Gastroesophageal sphincter (tissue), 4 donors: ENCODE measurements at regions not wholly inside any gene's neighbourhood (a gene's known extent, or its start where the extent isn't known, plus 50 kb on each side); places are given as distances from the start of the nearest gene placed in this dataset.

Experiments used
- ATAC-seq: fragments of 150-250 bp; one replicate; pipeline ENCODE4 v1.9.1; 2016; ENCODE audit warnings: mild to moderate bottlenecking, moderate library complexity
- H3K27ac ChIP-seq, 4 donors: fragments of 200-600 bp; sonication (generic) in 3 of 4; 1 replicate in 3 of 4; 2 replicates in 1 of 4; pipeline ENCODE4 v1.5.1; 2016 to 2019
- H3K27me3 ChIP-seq: fragments of 200-600 bp; sonication (generic); one replicate; pipeline ENCODE4 v1.5.1; 2019
- H3K36me3 ChIP-seq, 2 donors: fragments of 200-600 bp; sonication (generic); one replicate each; pipeline ENCODE4 v1.5.1; 2019; ENCODE audit warnings: control low read depth in 1 of 2
- H3K4me1 ChIP-seq, 3 donors: fragments of 200-600 bp; sonication (generic); 1 replicate in 2 of 3; 2 replicates in 1 of 3; pipeline ENCODE4 v1.5.1; 2016 to 2019; ENCODE audit warnings: control low read depth in 2 of 3
- H3K4me3 ChIP-seq, 2 donors: fragments of 200-600 bp; sonication (generic); one replicate each; pipeline ENCODE4 v1.5.1; 2019; ENCODE audit warnings: mild to moderate bottlenecking in 1 of 2, moderate library complexity in 1 of 2
- H3K9me3 ChIP-seq, 3 donors: fragments of 200-600 bp; sonication (generic); one replicate each; pipeline ENCODE4 v1.5.1; 2017 to 2019; ENCODE audit warnings: control low read depth in 2 of 3
- CTCF ChIP-seq, 4 experiments: fragments of 200-600 bp in 2 of 4; fragments of 450-650 bp in 2 of 4; sonication (generic) in 1 of 4; IDR thresholded peaks; one replicate each; pipeline ENCODE4 v1.5.1; 2017 to 2019; ENCODE audit warnings: antibody characterized with exemption in 4 of 4, mild to moderate bottlenecking in 2 of 4, moderate library complexity in 2 of 4
- EP300 ChIP-seq: sonication (generic); formaldehyde crosslinking; IDR thresholded peaks from one replicate; pipeline ENCODE4 v1.6.1; 2017; ENCODE audit warnings: antibody characterized with exemption, mild to moderate bottlenecking
- POLR2A ChIP-seq, 2 donors: fragments of 450-650 bp; IDR thresholded peaks; one replicate each; pipeline ENCODE4 v1.6.1; 2017; ENCODE audit warnings: antibody characterized with exemption in 2 of 2, mild to moderate bottlenecking in 2 of 2, moderate library complexity in 1 of 2
- POLR2AphosphoS5 ChIP-seq: sonication (generic); formaldehyde crosslinking; IDR thresholded peaks from one replicate; pipeline ENCODE4 v1.6.1; 2017; ENCODE audit warnings: antibody characterized with exemption
- WGBS, 2 donors: methylation state at CpG; one replicate each; pipeline ENCODE4 v1.1.5; 2018; ENCODE audit warnings: low coverage in 1 of 2; 5-methylcytosine and 5-hydroxymethylcytosine counted together

- Histone ChIP-seq H3K4me3 (no peak overlapping the region), H3K27me3 (no peaks in the 10 kb centered on the region), H3K36me3 (no peaks in the 10 kb centered on the region), H3K27ac (no peak overlapping the region), H3K4me1 (no peaks in the 10 kb centered on the region), H3K9me3 (no peaks in the 10 kb centered on the region)
- ATAC-seq: no peak
- TF ChIP-seq POLR2A (IDR thresholded peaks at IDR 0.05) (no peak), CTCF (IDR thresholded peaks at IDR 0.05) (no peak), EP300 (no peak), POLR2AphosphoS5 (no peak)
- 26 to 31% methylated on average over 1 of the region's 1 CpG for WGBS, 2 donors
Observed at GRCh38 chr12:60308366-60308991, 712.6 kb downstream of the SLC16A7 start.

- Histone ChIP-seq H3K9me3 (no peaks in the 10 kb centered on the region), H3K27me3 (no peaks in the 10 kb centered on the region), H3K4me1 (no peaks in the 10 kb centered on the region), H3K27ac (no peak overlapping the region), H3K4me3 (no peak overlapping the region), H3K36me3 (no peaks in the 10 kb centered on the region)
- 63 to 73% methylated on average over 2 of the region's 2 CpGs for WGBS, 2 donors
- no peak for ATAC-seq
- no peak for TF ChIP-seq POLR2AphosphoS5
- TF ChIP-seq CTCF (IDR thresholded peaks at IDR 0.05): no peak
- no peak for TF ChIP-seq EP300
- TF ChIP-seq POLR2A (IDR thresholded peaks at IDR 0.05): no peak
Observed at GRCh38 chr12:60311940-60312339, 716.1 kb downstream of the SLC16A7 start.

- no peaks in the 10 kb centered on the region for H3K27me3 ChIP-seq
- 80% methylated on average over 1 of the region's 1 CpG; no CpG with 5 or more reads in 1 of the 2 donors for WGBS, 2 donors
Observed at GRCh38 chr12:60317361-60317760, 721.5 kb downstream of the SLC16A7 start.

GRCh38 chr12:60324746-60325145 lies 728.9 kb downstream of the SLC16A7 start:
- ATAC-seq: no peak
- H3K4me3 ChIP-seq: no peak overlapping the region
- H3K9me3 ChIP-seq: no peaks in the 10 kb centered on the region
- no peak overlapping the region for H3K27ac ChIP-seq
- 83 to 89% methylated on average over 1 of the region's 1 CpG for WGBS, 2 donors
- no peaks in the 10 kb centered on the region for H3K4me1 ChIP-seq
- H3K27me3 ChIP-seq: no peaks in the 10 kb centered on the region
- H3K36me3 ChIP-seq: no peaks in the 10 kb centered on the region
- no peak for TF ChIP-seq POLR2AphosphoS5
- no peak for TF ChIP-seq EP300
- TF ChIP-seq POLR2A (IDR thresholded peaks at IDR 0.05): no peak
- no peak for TF ChIP-seq CTCF (IDR thresholded peaks at IDR 0.05)

More at GRCh38 chr12:60317361-60317760, 721.5 kb downstream of the SLC16A7 start:
- ATAC-seq: no peak
- TF ChIP-seq CTCF (IDR thresholded peaks at IDR 0.05): no peak
- no peak for TF ChIP-seq POLR2AphosphoS5
- TF ChIP-seq POLR2A (IDR thresholded peaks at IDR 0.05): no peak
- TF ChIP-seq EP300: no peak
- Histone ChIP-seq H3K36me3 (no peaks in the 10 kb centered on the region), H3K4me3 (no peak overlapping the region), H3K4me1 (no peaks in the 10 kb centered on the region), H3K9me3 (no peaks in the 10 kb centered on the region), H3K27ac (no peak overlapping the region)

- no peak for ATAC-seq
- 41 to 72% methylated on average over 6 of the region's 6 CpGs for WGBS, 2 donors
- Histone ChIP-seq H3K36me3 (no peaks in the 10 kb centered on the region), H3K4me1 (no peaks in the 10 kb centered on the region), H3K4me3 (no peak overlapping the region), H3K9me3 (no peaks in the 10 kb centered on the region), H3K27me3 (no peaks in the 10 kb centered on the region), H3K27ac (no peak overlapping the region)
- TF ChIP-seq CTCF (IDR thresholded peaks at IDR 0.05) (no peak), POLR2AphosphoS5 (no peak), EP300 (no peak), POLR2A (IDR thresholded peaks at IDR 0.05) (no peak)
Observed at GRCh38 chr12:60333461-60333860, 737.6 kb downstream of the SLC16A7 start.
